HUDEP-2 (cell line): ENCODE measurements at regions not wholly inside any gene's neighbourhood (a gene's known extent, or its start where the extent isn't known, plus 50 kb on each side); places are given as distances from the start of the nearest gene placed in this dataset.

ENCODE experiments used
- DNase-seq, 76 experiments: peaks; one replicate each; lab custom pipeline; 2025; ENCODE audit not compliant: unreplicated experiment in 76 of 76; lab: John Stamatoyannopoulos, UW

GRCh38 chr3:181660337-181660736 lies 51.4 kb upstream of the SOX2 start:
- DNase-seq, result no peak

- no peak for DNase-seq
Observed at GRCh38 chr3:181637456-181637855, 74.3 kb upstream of the SOX2 start.

GRCh38 chr3:181637056-181637455 lies 74.7 kb upstream of the SOX2 start:
- no peak for DNase-seq

- peak in 1 of 76 experiments; percentile 0 for DNase-seq
Observed at GRCh38 chr3:181635141-181635540, 76.6 kb upstream of the SOX2 start.

- DNase-seq, result peak in 4 of 76 experiments; percentile 2 to 11 (median 8)
Observed at GRCh38 chr3:181633556-181633955, 78.2 kb upstream of the SOX2 start.

GRCh38 chr3:181631901-181632300 lies 79.8 kb upstream of the SOX2 start:
- no peak for DNase-seq

- no peak for DNase-seq
Observed at GRCh38 chr3:181630853-181631252, 80.9 kb upstream of the SOX2 start.

- DNase-seq, result no peak
Observed at GRCh38 chr3:181629711-181630110, 82.0 kb upstream of the SOX2 start.

- no peak for DNase-seq
Observed at GRCh38 chr3:181629029-181629428, 82.7 kb upstream of the SOX2 start.

- DNase-seq, result no peak
Observed at GRCh38 chr3:181628384-181628783, 83.3 kb upstream of the SOX2 start.

- no peak for DNase-seq
Observed at GRCh38 chr3:181626036-181626435, 85.7 kb upstream of the SOX2 start.

- DNase-seq, result peak in 1 of 76 experiments; percentile 34
Observed at GRCh38 chr3:181623924-181624694, 87.6 kb upstream of the SOX2 start.

- no peak for DNase-seq
Observed at GRCh38 chr3:181622365-181622764, 89.4 kb upstream of the SOX2 start.

- DNase-seq, result no peak
Observed at GRCh38 chr3:181619897-181620296, 91.8 kb upstream of the SOX2 start.

GRCh38 chr3:181618260-181618659 lies 93.5 kb upstream of the SOX2 start:
- no peak for DNase-seq

- DNase-seq, result no peak
Observed at GRCh38 chr3:181616088-181617070, 95.3 kb upstream of the SOX2 start.

- no peak for DNase-seq
Observed at GRCh38 chr3:181615666-181616065, 96.1 kb upstream of the SOX2 start.

GRCh38 chr3:181614878-181615277 lies 96.8 kb upstream of the SOX2 start:
- no peak for DNase-seq

- no peak for DNase-seq
Observed at GRCh38 chr3:181613813-181614212, 97.9 kb upstream of the SOX2 start.

- no peak for DNase-seq
Observed at GRCh38 chr3:181613191-181613590, 98.5 kb upstream of the SOX2 start.

GRCh38 chr3:181610973-181611265 lies 100.8 kb upstream of the SOX2 start:
- no peak for DNase-seq
